Testis (tissue), 2 donors: ENCODE measurements at regions not wholly inside any gene's neighbourhood (a gene's known extent, or its start where the extent isn't known, plus 50 kb on each side); places are given as distances from the start of the nearest gene placed in this dataset.

Source experiments
- CTCF ChIP-seq, 3 experiments: fragments of 450-650 bp in 2 of 3; fragments of 200-600 bp in 1 of 3; sonication (generic) in 1 of 3; IDR thresholded peaks; one replicate each; pipeline ENCODE4 v1.5.1; 2016 to 2019; ENCODE audit warnings: antibody characterized with exemption in 3 of 3, mild to moderate bottlenecking in 2 of 3, moderate library complexity in 1 of 3
- POLR2A ChIP-seq: fragments of 450-650 bp; IDR thresholded peaks from one replicate; pipeline ENCODE4 v1.6.1; 2017; ENCODE audit warnings: antibody characterized with exemption, mild to moderate bottlenecking, moderate library complexity

DNA sequence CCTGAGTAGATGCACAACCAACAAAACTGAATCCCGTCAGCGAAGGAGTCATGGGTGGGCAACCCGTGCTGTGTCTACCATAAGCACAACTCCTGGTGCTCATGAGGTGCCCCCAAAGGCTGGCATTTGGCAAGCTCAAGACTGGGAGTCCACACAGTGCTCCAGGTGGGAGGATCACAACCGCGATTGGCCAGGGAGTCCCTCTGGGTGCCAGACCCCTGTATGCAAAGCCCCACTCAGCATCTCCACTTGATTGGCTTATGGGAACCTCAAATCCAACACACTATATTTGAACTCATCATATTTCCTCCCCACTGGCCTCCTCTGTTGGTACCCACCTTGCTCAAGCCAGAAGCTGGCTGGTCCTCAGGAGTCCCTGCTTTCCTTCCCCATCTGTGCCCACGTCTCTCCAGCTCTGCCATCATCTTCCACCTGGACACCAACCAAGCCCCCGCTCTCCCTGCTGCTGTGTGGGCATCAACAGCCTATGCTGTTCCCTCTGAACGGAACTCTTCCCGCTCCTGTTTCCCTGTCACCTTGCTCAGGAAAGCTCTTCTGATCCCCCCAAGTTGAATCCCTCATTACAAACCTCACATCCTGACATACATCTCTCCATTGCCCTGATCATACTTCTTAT lies 142.3 kb upstream of the PTPN1 start:
- TF ChIP-seq POLR2A (no peak), CTCF (IDR thresholded peaks at IDR 0.05) (no peak)
